SK-N-SH (cell line): ENCODE measurements at regions not wholly inside any gene's neighbourhood (a gene's known extent, or its start where the extent isn't known, plus 50 kb on each side); places are given as distances from the start of the nearest gene placed in this dataset.

Experiments used
- CTCF ChIA-PET: fragments of 300-600, 350-600 bp; formaldehyde crosslinking; extraction: SDS; loops from one replicate; lab custom pipeline; 2021; lab: Yijun Ruan, JAX
- POLR2A ChIA-PET: fragments of 350-600 bp; sonication (Branson Sonifier 250); formaldehyde crosslinking; extraction: SDS; loops from one replicate; lab custom pipeline; 2020; ENCODE audit warnings: antibody characterized with exemption, inconsistent platforms; lab: Yijun Ruan, JAX
- DNase-seq: peaks from one replicate; pipeline ENCODE4 v3.0.0; 2012
- H2AFZ ChIP-seq: fragments of 200-600 bp; sonication (generic); 2 replicates; pipeline ENCODE4 v1.8.1; 2016; ENCODE audit warnings: antibody characterized with exemption, mild to moderate bottlenecking, low read depth
- H3F3A ChIP-seq: fragments of 200-600 bp; sonication (generic); replicated peaks from 2 replicates; pipeline ENCODE3; 2016; ENCODE audit warnings: antibody characterized with exemption, mild to moderate bottlenecking; ENCODE audit not compliant: insufficient read depth
- H3K27ac ChIP-seq, 2 experiments: fragments of 200-500 bp in 1 of 2; fragments of 200-600 bp in 1 of 2; sonication (Bioruptor generic) in 1 of 2; sonication (generic), shearing (Covaris generic) in 1 of 2; 2 replicates each; pipeline versions ENCODE4 v1.5.1 to v1.6.1; 2014 to 2016; ENCODE audit warnings: low read depth in 2 of 2, inconsistent platforms in 1 of 2, low read length in 1 of 2, mild to moderate bottlenecking in 1 of 2, mixed read lengths in 1 of 2
- H3K27me3 ChIP-seq: fragments of 200-600 bp; sonication (generic), shearing (Covaris generic); 2 replicates; pipeline ENCODE4 v1.6.1; 2016; ENCODE audit warnings: mixed run types; ENCODE audit not compliant: insufficient read depth
- H3K36me3 ChIP-seq, 2 experiments: fragments of 200-500 bp in 1 of 2; fragments of 200-600 bp in 1 of 2; sonication (Bioruptor generic) in 1 of 2; sonication (generic) in 1 of 2; replicated peaks in 1 of 2; 2 replicates each; pipeline versions ENCODE3 to v1.5.1; 2014 to 2016; ENCODE audit warnings: low read length in 1 of 2, mild to moderate bottlenecking in 1 of 2; ENCODE audit not compliant: insufficient read depth in 2 of 2, control insufficient read depth in 1 of 2
- H3K4me1 ChIP-seq, 2 experiments: fragments of 200-500 bp in 1 of 2; fragments of 200-600 bp in 1 of 2; sonication (Bioruptor generic) in 1 of 2; sonication (generic), shearing (Covaris generic) in 1 of 2; 2 replicates each; pipeline versions ENCODE4 v1.5.1 to v1.6.1; 2014 to 2016; ENCODE audit warnings: low read depth in 1 of 2, low read length in 1 of 2, mixed run types in 1 of 2; ENCODE audit not compliant: insufficient read depth in 2 of 2, control insufficient read depth in 1 of 2
- H3K4me2 ChIP-seq: fragments of 200-600 bp; sonication (generic), shearing (Covaris generic); 2 replicates; pipeline ENCODE4 v1.6.1; 2017; ENCODE audit warnings: mixed run types
- H3K4me3 ChIP-seq, 2 experiments: fragments of 200-500 bp in 1 of 2; fragments of 200-600 bp in 1 of 2; sonication (Bioruptor generic) in 1 of 2; sonication (generic), shearing (Covaris generic) in 1 of 2; 2 replicates each; pipeline versions ENCODE4 v1.5.1 to v1.8.1; 2014 to 2016; ENCODE audit warnings: low read depth in 2 of 2, inconsistent platforms in 1 of 2, low read length in 1 of 2, mild to moderate bottlenecking in 1 of 2, mixed read lengths in 1 of 2, moderate library complexity in 1 of 2
- H3K79me2 ChIP-seq: fragments of 200-600 bp; sonication (generic); 2 replicates; pipeline ENCODE4 v1.8.1; 2017; ENCODE audit warnings: mild to moderate bottlenecking; ENCODE audit not compliant: insufficient read depth
- H3K9ac ChIP-seq: fragments of 200-600 bp; sonication (generic); 2 replicates; pipeline ENCODE4 v1.6.1; 2017; ENCODE audit warnings: mixed run types
- H3K9me2 ChIP-seq: fragments of 200-600 bp; sonication (generic); 2 replicates; pipeline ENCODE4 v1.6.1; 2017; ENCODE audit warnings: mixed run types
- H3K9me3 ChIP-seq: fragments of 200-600 bp; sonication (generic); 2 replicates; pipeline ENCODE4 v1.6.1; 2017; ENCODE audit warnings: mixed run types, mild to moderate bottlenecking, moderate library complexity
- H4K20me1 ChIP-seq: fragments of 200-600 bp; sonication (generic); 2 replicates; pipeline ENCODE4 v1.6.1; 2017; ENCODE audit warnings: mild to moderate bottlenecking, mixed run types; ENCODE audit not compliant: insufficient read depth
- CHD2 ChIP-seq: fragments of 150-350 bp; IDR thresholded peaks from 2 replicates; pipeline ENCODE4 v1.6.1; 2018; ENCODE audit warnings: low read length; ENCODE audit not compliant: partially characterized antibody
- EP300 ChIP-seq, 2 experiments: IDR thresholded peaks; 2 replicates each; pipeline versions ENCODE4 v1.4.0 to v1.6.1; 2012; ENCODE audit warnings: borderline replicate concordance in 1 of 2, low read depth in 1 of 2, low read length in 1 of 2
- EZH2phosphoT487 ChIP-seq: fragments of 200-600 bp; sonication (generic); IDR thresholded peaks from 2 replicates; pipeline ENCODE4 v1.6.1; 2017; ENCODE audit warnings: low read depth, mixed run types, mild to moderate bottlenecking, antibody characterized with exemption, moderate library complexity, borderline replicate concordance
- FOSL2 ChIP-seq: IDR thresholded peaks from 2 replicates; pipeline ENCODE4 v1.4.0; 2012; ENCODE audit warnings: low read depth, mild to moderate bottlenecking, moderate library complexity, borderline replicate concordance
- FOXM1 ChIP-seq: IDR thresholded peaks from 2 replicates; pipeline ENCODE4 v1.4.0; 2012; ENCODE audit warnings: low read depth, mild to moderate bottlenecking
- GATA2 ChIP-seq: sonication (generic); formaldehyde crosslinking; IDR thresholded peaks from 2 replicates; pipeline ENCODE4 v1.5.0; 2020; ENCODE audit warnings: mild to moderate bottlenecking, missing genetic modification reagents
- IRF3 ChIP-seq: fragments of 150-350 bp; IDR thresholded peaks from 2 replicates; pipeline ENCODE4 v1.6.1; 2016; ENCODE audit warnings: mild to moderate bottlenecking, low read depth, low read length
- JUND ChIP-seq: IDR thresholded peaks from 2 replicates; pipeline ENCODE4 v1.4.0; 2012
- NFIC ChIP-seq: IDR thresholded peaks from 2 replicates; pipeline ENCODE4 v1.4.0; 2012; ENCODE audit warnings: borderline replicate concordance
- RAD21 ChIP-seq: IDR thresholded peaks from 2 replicates; pipeline ENCODE4 v1.6.1; 2012; ENCODE audit warnings: mild to moderate bottlenecking, low read length
- RFX5 ChIP-seq: IDR thresholded peaks from 2 replicates; pipeline ENCODE4 v1.6.1; 2012; ENCODE audit warnings: mild to moderate bottlenecking, improper control_type of control experiment, low read length
- SIN3A ChIP-seq: IDR thresholded peaks from 2 replicates; pipeline ENCODE4 v1.6.1; 2012; ENCODE audit warnings: low read depth, mild to moderate bottlenecking, low read length, moderate library complexity, borderline replicate concordance
- SMC3 ChIP-seq: IDR thresholded peaks from 2 replicates; pipeline ENCODE4 v1.6.1; 2012; ENCODE audit warnings: low read depth, low read length, improper control_type of control experiment
- TAF1 ChIP-seq: IDR thresholded peaks from 2 replicates; pipeline ENCODE4 v1.6.1; 2012; ENCODE audit warnings: low read depth, mild to moderate bottlenecking, low read length, moderate library complexity, borderline replicate concordance
- TEAD4 ChIP-seq: IDR thresholded peaks from 2 replicates; pipeline ENCODE4 v1.4.0; 2012; ENCODE audit warnings: mild to moderate bottlenecking, borderline replicate concordance; ENCODE audit not compliant: insufficient read depth
- WGBS: methylation state at CpG from one replicate; pipeline ENCODE4 v1.1.6; 2017; ENCODE audit warnings: low lambda C conversion rate; 5-methylcytosine and 5-hydroxymethylcytosine counted together

- no peak overlapping the region for H3K4me3 ChIP-seq
- H3K27me3 ChIP-seq, result no peaks in the 10 kb centered on the region
- POLR2A ChIA-PET, result no interaction called here
- H3K36me3 ChIP-seq, result no peaks in the 10 kb centered on the region
- H4K20me1 ChIP-seq, result no peaks in the 10 kb centered on the region
- no peak overlapping the region for H2AFZ ChIP-seq
- H3K9me2 ChIP-seq, result no peaks in the 10 kb centered on the region
- CTCF ChIA-PET, result no interaction called here
- H3K27ac ChIP-seq, result no peak overlapping the region
- no peak for DNase-seq
- TF ChIP-seq TEAD4, result no peak
- WGBS, result 26% methylated on average over 5 of the region's 5 CpGs
- no peak overlapping the region for H3K9ac ChIP-seq
- no peaks in the 10 kb centered on the region for H3K79me2 ChIP-seq
- H3F3A ChIP-seq, result no peaks in the 10 kb centered on the region
- H3K4me2 ChIP-seq, result no peak overlapping the region
- H3K4me1 ChIP-seq, result no peaks in the 10 kb centered on the region
- 0 out of 2 replicates have a peak, but pooled peaks cover 4% of the 10 kb centered on the region for H3K9me3 ChIP-seq
Observed at GRCh38 chr2:60023256-60023985, 530.0 kb downstream of the BCL11A start.

GRCh38 chr2:60007671-60008070 is 545.8 kb downstream of the BCL11A start:
- H2AFZ ChIP-seq, result no peak overlapping the region
- CTCF ChIA-PET, result no interaction called here
- H3K79me2 ChIP-seq, result no peaks in the 10 kb centered on the region
- 25% methylated on average over 2 of the region's 2 CpGs for WGBS
- no peak overlapping the region for H3K4me3 ChIP-seq
- no peaks in the 10 kb centered on the region for H3K27me3 ChIP-seq
- no peaks in the 10 kb centered on the region for H3K4me1 ChIP-seq
- no peaks in the 10 kb centered on the region for H4K20me1 ChIP-seq
- H3F3A ChIP-seq, result no peaks in the 10 kb centered on the region
- no peak overlapping the region for H3K9ac ChIP-seq
- no peak overlapping the region for H3K4me2 ChIP-seq
- no peak for TF ChIP-seq TAF1
- no peak for TF ChIP-seq SMC3
- no peak for TF ChIP-seq TEAD4
- no peak for TF ChIP-seq NFIC
- no peak for TF ChIP-seq RFX5
- no peaks in the 10 kb centered on the region; the same call in 1 of the 2 replicates for H3K9me3 ChIP-seq
- H3K27ac ChIP-seq, result no peak overlapping the region
- H3K36me3 ChIP-seq, result no peaks in the 10 kb centered on the region
- H3K9me2 ChIP-seq, result no peaks in the 10 kb centered on the region
- POLR2A ChIA-PET, result no interaction called here
- no peak for DNase-seq

GRCh38 chr2:60003076-60003475 is 550.4 kb downstream of the BCL11A start:
- Histone ChIP-seq H3K4me2 (no peak overlapping the region), H3F3A (no peaks in the 10 kb centered on the region), H3K27ac (no peak overlapping the region), H3K9ac (no peak overlapping the region)
- CTCF ChIA-PET, result no interaction called here
- TF ChIP-seq SIN3A, result no peak
- TF ChIP-seq IRF3, result no peak
- TF ChIP-seq JUND, result no peak
- TF ChIP-seq TEAD4, result no peak
- no peak for TF ChIP-seq CHD2
- TF ChIP-seq FOXM1, result no peak
- TF ChIP-seq GATA2 (CRISPR knock-in tag), result no peak
- TF ChIP-seq FOSL2, result no peak
- no peak for TF ChIP-seq EZH2phosphoT487
- no peak for TF ChIP-seq RFX5
- TF ChIP-seq RAD21, result no peak
- TF ChIP-seq EP300 (IDR thresholded peaks at IDR 0.05; ENCODE audit: borderline replicate concordance in 1 of 2, low read depth in 1 of 2, low read length in 1 of 2), result no peak
- TF ChIP-seq, all 33 proteins: peak for 0
- Histone ChIP-seq H4K20me1 (no peaks in the 10 kb centered on the region), H3K4me3 (no peak overlapping the region), H3K79me2 (no peaks in the 10 kb centered on the region), H3K9me2 (no peaks in the 10 kb centered on the region), H3K27me3 (no peaks in the 10 kb centered on the region), H2AFZ (no peak overlapping the region), H3K9me3 (no peaks in the 10 kb centered on the region), H3K4me1 (no peaks in the 10 kb centered on the region), H3K36me3 (no peaks in the 10 kb centered on the region)
- no peak for DNase-seq
- POLR2A ChIA-PET, result no interaction called here
- WGBS, result 8% methylated on average over 2 of the region's 2 CpGs
